Esophagus (tissue), 2 donors: ENCODE measurements at regions not wholly inside any gene's neighbourhood (a gene's known extent, or its start where the extent isn't known, plus 50 kb on each side); places are given as distances from the start of the nearest gene placed in this dataset.

ENCODE experiments used
- H3K27ac ChIP-seq, 2 donors: one replicate each; pipeline ENCODE4 v1.5.1; 2013; ENCODE audit warnings: low read depth in 2 of 2, mild to moderate bottlenecking in 2 of 2, inconsistent platforms in 1 of 2, low read length in 1 of 2, moderate library complexity in 1 of 2
- H3K27me3 ChIP-seq, 2 donors: one replicate each; pipeline ENCODE4 v1.6.1; 2013; ENCODE audit warnings: low read length in 2 of 2, control low read depth in 1 of 2, mild to moderate bottlenecking in 1 of 2; ENCODE audit not compliant: insufficient read depth in 2 of 2, control insufficient read depth in 1 of 2
- H3K36me3 ChIP-seq, 2 donors: one replicate each; pipeline ENCODE4 v1.6.1; 2013; ENCODE audit warnings: low read length in 1 of 2; ENCODE audit not compliant: control insufficient read depth in 2 of 2, insufficient read depth in 2 of 2
- H3K4me1 ChIP-seq, 2 donors: one replicate each; pipeline ENCODE4 v1.6.1; 2013; ENCODE audit warnings: low read length in 1 of 2; ENCODE audit not compliant: control insufficient read depth in 2 of 2, insufficient read depth in 2 of 2
- H3K4me3 ChIP-seq, 2 donors: one replicate each; pipeline ENCODE4 v1.5.1; 2013; ENCODE audit warnings: low read length in 2 of 2, mild to moderate bottlenecking in 2 of 2, low read depth in 1 of 2, moderate library complexity in 1 of 2
- H3K9me3 ChIP-seq, 2 donors: one replicate each; pipeline ENCODE4 v1.6.1; 2013; ENCODE audit warnings: mild to moderate bottlenecking in 2 of 2, low read depth in 1 of 2, low read length in 1 of 2, moderate library complexity in 1 of 2; ENCODE audit not compliant: control insufficient read depth in 2 of 2, insufficient read depth in 1 of 2
- WGBS, 2 donors: extraction: QIAGEN DNeasy Blood & Tissue Kit; methylation state at CpG; one replicate each; pipeline ENCODE4 v1.1.7; 2013; 5-methylcytosine and 5-hydroxymethylcytosine counted together
- donor health status: healthy with polysubstance abuse.
- donor health status: Bipolar disorder and iron deficiency.

- Histone ChIP-seq H3K36me3 (no peaks in the 10 kb centered on the region), H3K4me3 (no peak overlapping the region), H3K9me3 (no peaks in the 10 kb centered on the region), H3K27me3 (no peaks in the 10 kb centered on the region), H3K4me1 (peaks cover 0 to 2% of the 10 kb centered on the region in 2 donors), H3K27ac (no peak overlapping the region)
These were observed 204.9 kb upstream of the JUN start for GRCh38 chr1:58988752-58989151.

- H3K4me3 ChIP-seq: no peak overlapping the region
- H3K27me3 ChIP-seq: no peaks in the 10 kb centered on the region
- H3K4me1 ChIP-seq: peaks cover 0 to 2% of the 10 kb centered on the region in 2 donors
- WGBS, 2 donors: 90 to 94% methylated on average over 2 of the region's 2 CpGs
- no peaks in the 10 kb centered on the region for H3K36me3 ChIP-seq
- no peak overlapping the region for H3K27ac ChIP-seq
- no peaks in the 10 kb centered on the region for H3K9me3 ChIP-seq
These were observed 206.0 kb upstream of the JUN start for GRCh38 chr1:58989845-58990244.

- no peaks in the 10 kb centered on the region for H3K36me3 ChIP-seq
- no peaks in the 10 kb centered on the region for H3K9me3 ChIP-seq
- peaks cover 0 to 2% of the 10 kb centered on the region in 2 donors for H3K4me1 ChIP-seq
- H3K4me3 ChIP-seq: no peak overlapping the region
- H3K27me3 ChIP-seq: no peaks in the 10 kb centered on the region
- WGBS, 2 donors: 82 to 93% methylated on average over 1 of the region's 1 CpG
- no peak overlapping the region for H3K27ac ChIP-seq
These were observed 207.5 kb upstream of the JUN start for GRCh38 chr1:58991305-58991704.

GRCh38 chr1:58992643-58993042 is 208.8 kb upstream of the JUN start:
- no peak overlapping the region for H3K27ac ChIP-seq
- H3K36me3 ChIP-seq: no peaks in the 10 kb centered on the region
- H3K27me3 ChIP-seq: no peaks in the 10 kb centered on the region
- WGBS, 2 donors: 88 to 96% methylated on average over 2 of the region's 2 CpGs
- no peak overlapping the region for H3K4me3 ChIP-seq
- no peaks in the 10 kb centered on the region for H3K9me3 ChIP-seq
- peaks cover 0 to 2% of the 10 kb centered on the region in 2 donors for H3K4me1 ChIP-seq

GRCh38 chr1:58993403-58993802 is 209.6 kb upstream of the JUN start:
- peaks cover 0 to 2% of the 10 kb centered on the region in 2 donors for H3K4me1 ChIP-seq
- no peak overlapping the region for H3K4me3 ChIP-seq
- no peaks in the 10 kb centered on the region for H3K9me3 ChIP-seq
- 96 to 99% methylated on average over 3 of the region's 3 CpGs for WGBS, 2 donors
- no peak overlapping the region for H3K27ac ChIP-seq
- H3K36me3 ChIP-seq: no peaks in the 10 kb centered on the region
- no peaks in the 10 kb centered on the region for H3K27me3 ChIP-seq

- H3K27ac ChIP-seq: no peak overlapping the region
- no peaks in the 10 kb centered on the region for H3K36me3 ChIP-seq
- WGBS, 2 donors: 39 to 63% methylated on average over 2 of the region's 2 CpGs
- H3K27me3 ChIP-seq: no peaks in the 10 kb centered on the region
- H3K4me3 ChIP-seq: no peak overlapping the region
- no peaks in the 10 kb centered on the region for H3K4me1 ChIP-seq
- no peaks in the 10 kb centered on the region for H3K9me3 ChIP-seq
These were observed 210.8 kb upstream of the JUN start for GRCh38 chr1:58994664-58995063.

GRCh38 chr1:58996341-58997059 is 212.7 kb upstream of the JUN start:
- H3K4me1 ChIP-seq: no peaks in the 10 kb centered on the region
- WGBS, 2 donors: 94 to 97% methylated on average over 2 of the region's 2 CpGs

GRCh38 chr1:58997060-58997411 is 213.2 kb upstream of the JUN start:
- 82 to 88% methylated on average over 1 of the region's 1 CpG for WGBS, 2 donors
- H3K4me1 ChIP-seq: no peaks in the 10 kb centered on the region

More at GRCh38 chr1:58996341-58997059, 212.7 kb upstream of the JUN start:
- Histone ChIP-seq H3K36me3 (no peaks in the 10 kb centered on the region), H3K9me3 (no peaks in the 10 kb centered on the region), H3K4me3 (no peak overlapping the region), H3K27ac (no peak overlapping the region), H3K27me3 (no peaks in the 10 kb centered on the region)

GRCh38 chr1:58997637-58998036 is 213.8 kb upstream of the JUN start:
- WGBS, 2 donors: 98 to 100% methylated on average over 1 of the region's 1 CpG
- no peaks in the 10 kb centered on the region for H3K27me3 ChIP-seq
- no peaks in the 10 kb centered on the region for H3K36me3 ChIP-seq
- no peak overlapping the region for H3K4me3 ChIP-seq
- H3K4me1 ChIP-seq: no peaks in the 10 kb centered on the region
- H3K27ac ChIP-seq: no peak overlapping the region
- no peaks in the 10 kb centered on the region for H3K9me3 ChIP-seq

More at GRCh38 chr1:58997060-58997411, 213.2 kb upstream of the JUN start:
- Histone ChIP-seq H3K27ac (no peak overlapping the region), H3K27me3 (no peaks in the 10 kb centered on the region), H3K4me3 (no peak overlapping the region), H3K9me3 (no peaks in the 10 kb centered on the region), H3K36me3 (no peaks in the 10 kb centered on the region)

- 90 to 91% methylated on average over 8 of the region's 8 CpGs for WGBS, 2 donors
These were observed 215.8 kb upstream of the JUN start for GRCh38 chr1:58999676-59000075.

More at GRCh38 chr1:58999676-59000075, 215.8 kb upstream of the JUN start:
- H3K4me3 ChIP-seq: no peak overlapping the region
- H3K27me3 ChIP-seq: no peaks in the 10 kb centered on the region
- H3K9me3 ChIP-seq: no peaks in the 10 kb centered on the region
- H3K27ac ChIP-seq: no peak overlapping the region
- no peaks in the 10 kb centered on the region for H3K36me3 ChIP-seq
- no peaks in the 10 kb centered on the region for H3K4me1 ChIP-seq
